ENCODE measurements at regions not wholly inside any gene's neighbourhood (a gene's known extent, or its start where the extent isn't known, plus 50 kb on each side); places are given as distances from the start of the nearest gene placed in this dataset.

DNA sequence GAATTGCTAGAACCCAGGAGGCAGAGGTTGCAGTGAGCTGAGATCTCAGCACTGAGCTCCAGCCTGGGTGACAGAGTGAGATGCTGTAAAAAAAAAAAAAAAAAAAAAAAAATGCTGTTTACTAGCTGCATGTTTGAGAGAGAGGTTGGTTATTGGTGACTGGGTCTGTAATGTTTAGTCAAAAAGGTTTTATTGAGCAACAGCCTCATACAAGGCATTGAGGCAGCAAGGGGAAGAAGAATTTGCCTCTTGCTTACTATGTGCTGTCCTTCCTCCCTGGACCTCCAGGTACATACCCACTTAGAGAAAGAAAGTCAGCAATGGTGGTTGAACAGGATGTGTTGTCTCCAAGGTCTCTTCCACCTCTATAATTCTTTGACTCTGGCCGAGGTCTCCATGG lies 140.7 kb upstream of the SPRY4 start:
- TF ChIP-seq POLR2A (IDR thresholded peaks at IDR 0.05; ENCODE audit: low read length) (no peak), GATA1 (IDR thresholded peaks at IDR 0.05; ENCODE audit: low read depth, low read length) (no peak)

All from erythroblast (primary cell).